Body of pancreas (tissue), 4 donors: ENCODE measurements at regions not wholly inside any gene's neighbourhood (a gene's known extent, or its start where the extent isn't known, plus 50 kb on each side); places are given as distances from the start of the nearest gene placed in this dataset.

Experiments
- POLR2A ChIP-seq, 3 donors: fragments of 450-650 bp; IDR thresholded peaks; one replicate each; pipeline ENCODE4 v1.6.1; 2016; ENCODE audit warnings: antibody characterized with exemption in 3 of 3, mild to moderate bottlenecking in 2 of 3
- TF ChIP-seq, protein P1 (sequence below), 7 experiments: fragments of 450-650 bp in 4 of 7; fragments of 200-600 bp in 3 of 7; sonication (generic) in 3 of 7; IDR thresholded peaks; one replicate each; pipeline ENCODE4 v1.5.1; 2016 to 2019; ENCODE audit warnings: antibody characterized with exemption in 7 of 7

GRCh38 chr13:72198967-72199560, 332.1 kb upstream of the DACH1 start:
- TF ChIP-seq, protein P1, sequence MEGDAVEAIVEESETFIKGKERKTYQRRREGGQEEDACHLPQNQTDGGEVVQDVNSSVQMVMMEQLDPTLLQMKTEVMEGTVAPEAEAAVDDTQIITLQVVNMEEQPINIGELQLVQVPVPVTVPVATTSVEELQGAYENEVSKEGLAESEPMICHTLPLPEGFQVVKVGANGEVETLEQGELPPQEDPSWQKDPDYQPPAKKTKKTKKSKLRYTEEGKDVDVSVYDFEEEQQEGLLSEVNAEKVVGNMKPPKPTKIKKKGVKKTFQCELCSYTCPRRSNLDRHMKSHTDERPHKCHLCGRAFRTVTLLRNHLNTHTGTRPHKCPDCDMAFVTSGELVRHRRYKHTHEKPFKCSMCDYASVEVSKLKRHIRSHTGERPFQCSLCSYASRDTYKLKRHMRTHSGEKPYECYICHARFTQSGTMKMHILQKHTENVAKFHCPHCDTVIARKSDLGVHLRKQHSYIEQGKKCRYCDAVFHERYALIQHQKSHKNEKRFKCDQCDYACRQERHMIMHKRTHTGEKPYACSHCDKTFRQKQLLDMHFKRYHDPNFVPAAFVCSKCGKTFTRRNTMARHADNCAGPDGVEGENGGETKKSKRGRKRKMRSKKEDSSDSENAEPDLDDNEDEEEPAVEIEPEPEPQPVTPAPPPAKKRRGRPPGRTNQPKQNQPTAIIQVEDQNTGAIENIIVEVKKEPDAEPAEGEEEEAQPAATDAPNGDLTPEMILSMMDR (IDR thresholded peaks at IDR 0.05): no peak
- no peak for TF ChIP-seq POLR2A (IDR thresholded peaks at IDR 0.05)
